Esophagus muscularis mucosa (tissue), 4 donors: ENCODE measurements at regions not wholly inside any gene's neighbourhood (a gene's known extent, or its start where the extent isn't known, plus 50 kb on each side); places are given as distances from the start of the nearest gene placed in this dataset.

ENCODE experiments used
- CTCF ChIP-seq, 3 experiments: fragments of 200-600 bp in 2 of 3; fragments of 450-650 bp in 1 of 3; sonication (generic) in 2 of 3; IDR thresholded peaks; one replicate each; pipeline ENCODE4 v1.5.1; 2017 to 2019; ENCODE audit warnings: antibody characterized with exemption in 3 of 3, mild to moderate bottlenecking in 2 of 3, moderate library complexity in 1 of 3
- EP300 ChIP-seq: sonication (generic); formaldehyde crosslinking; IDR thresholded peaks from one replicate; pipeline ENCODE4 v1.6.1; 2017; ENCODE audit warnings: antibody characterized with exemption
- POLR2A ChIP-seq: fragments of 450-650 bp; IDR thresholded peaks from one replicate; pipeline ENCODE4 v1.6.1; 2017; ENCODE audit warnings: antibody characterized with exemption, moderate library complexity, mild to moderate bottlenecking, low read depth
- POLR2AphosphoS5 ChIP-seq, 2 donors: sonication (generic); formaldehyde crosslinking; IDR thresholded peaks; one replicate each; pipeline ENCODE4 v1.6.1; 2017; ENCODE audit warnings: antibody characterized with exemption in 2 of 2

- TF ChIP-seq EP300 (no peak), CTCF (IDR thresholded peaks at IDR 0.05) (no peak), POLR2AphosphoS5 (IDR thresholded peaks at IDR 0.05) (no peak), POLR2A (no peak)
These were observed 583.0 kb upstream of the KLHL29 start for GRCh38 chr2:22801970-22802369.
